ENCODE measurements at regions not wholly inside any gene's neighbourhood (a gene's known extent, or its start where the extent isn't known, plus 50 kb on each side); places are given as distances from the start of the nearest gene placed in this dataset.

DNA sequence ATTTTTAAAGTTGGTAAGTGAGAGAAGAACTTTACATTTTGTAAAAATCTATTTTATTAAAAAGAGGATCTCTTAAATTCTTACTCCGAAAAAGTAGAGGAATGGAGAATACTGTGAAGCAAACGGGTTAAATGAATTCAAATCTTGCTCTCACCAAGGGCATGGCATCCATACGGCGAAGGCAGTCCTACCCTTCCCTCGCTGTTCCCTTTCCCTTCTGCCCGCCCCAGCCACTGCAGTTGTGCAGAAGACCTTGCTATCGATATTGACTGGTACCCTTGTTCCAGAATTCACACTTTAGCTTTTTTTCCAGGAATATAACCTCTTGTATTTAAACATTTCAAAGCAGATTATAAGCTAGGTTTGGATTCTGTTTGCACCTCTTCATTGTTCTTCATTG, 239.5 kb downstream of the ZPLD1 start:
- no peaks in the 10 kb centered on the region for H3K36me3 ChIP-seq (ENCODE audit: control insufficient read depth in 2 of 2, extremely low read depth in 1 of 2, insufficient read depth in 2 of 2, low read length in 2 of 2)
- TF ChIP-seq EZH2 (IDR thresholded peaks at IDR 0.05; ENCODE audit: low read length): no peak
- TF ChIP-seq, protein P1, sequence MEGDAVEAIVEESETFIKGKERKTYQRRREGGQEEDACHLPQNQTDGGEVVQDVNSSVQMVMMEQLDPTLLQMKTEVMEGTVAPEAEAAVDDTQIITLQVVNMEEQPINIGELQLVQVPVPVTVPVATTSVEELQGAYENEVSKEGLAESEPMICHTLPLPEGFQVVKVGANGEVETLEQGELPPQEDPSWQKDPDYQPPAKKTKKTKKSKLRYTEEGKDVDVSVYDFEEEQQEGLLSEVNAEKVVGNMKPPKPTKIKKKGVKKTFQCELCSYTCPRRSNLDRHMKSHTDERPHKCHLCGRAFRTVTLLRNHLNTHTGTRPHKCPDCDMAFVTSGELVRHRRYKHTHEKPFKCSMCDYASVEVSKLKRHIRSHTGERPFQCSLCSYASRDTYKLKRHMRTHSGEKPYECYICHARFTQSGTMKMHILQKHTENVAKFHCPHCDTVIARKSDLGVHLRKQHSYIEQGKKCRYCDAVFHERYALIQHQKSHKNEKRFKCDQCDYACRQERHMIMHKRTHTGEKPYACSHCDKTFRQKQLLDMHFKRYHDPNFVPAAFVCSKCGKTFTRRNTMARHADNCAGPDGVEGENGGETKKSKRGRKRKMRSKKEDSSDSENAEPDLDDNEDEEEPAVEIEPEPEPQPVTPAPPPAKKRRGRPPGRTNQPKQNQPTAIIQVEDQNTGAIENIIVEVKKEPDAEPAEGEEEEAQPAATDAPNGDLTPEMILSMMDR (optimal IDR thresholded peaks at IDR 0.05 in 1 of 3, IDR thresholded peaks at IDR 0.05 in 1 of 3, conservative IDR thresholded peaks at IDR 0.05 in 1 of 3; ENCODE audit: extremely low read depth in 1 of 3, insufficient read depth in 2 of 3, low read length in 3 of 3): no peak
- H3K79me2 ChIP-seq (ENCODE audit: control insufficient read depth, insufficient read depth, low read length): no peaks in the 10 kb centered on the region
- no peak overlapping the region for H3K4me3 ChIP-seq (ENCODE audit: control insufficient read depth in 2 of 3, extremely low read depth in 1 of 3, insufficient read depth in 2 of 3, low read depth in 1 of 3, low read length in 3 of 3)
- no peaks in the 10 kb centered on the region for H4K20me1 ChIP-seq (ENCODE audit: control insufficient read depth, extremely low read depth, insufficient read depth, low read length)
- no peak for DNase-seq (ENCODE audit: low read depth, low spot score)
- no peak overlapping the region for H3K4me2 ChIP-seq (ENCODE audit: control insufficient read depth, extremely low read depth, insufficient read depth, low read depth, low read length)
- H3K9me3 ChIP-seq (ENCODE audit: control insufficient read depth, low read depth, low read length): no peaks in the 10 kb centered on the region
- H3K4me1 ChIP-seq (ENCODE audit: control insufficient read depth, extremely low read depth, insufficient read depth, low read length): no peaks in the 10 kb centered on the region
- no peaks in the 10 kb centered on the region for H3K27me3 ChIP-seq (ENCODE audit: control insufficient read depth, extremely low read depth, insufficient read depth, low read length)
- H3K9me1 ChIP-seq (ENCODE audit: control insufficient read depth, extremely low read depth, insufficient read depth, low read length): no peaks in the 10 kb centered on the region
- no peak overlapping the region for H2AFZ ChIP-seq (ENCODE audit: control insufficient read depth, low read length)
- no peak overlapping the region for H3K27ac ChIP-seq (ENCODE audit: control insufficient read depth, insufficient read depth, low read length)
- dilution Hi-C loops (cut with MboI; ENCODE audit: extremely low pct_ligation_motif_present, low sequenced_read_pairs): no loop called here
- FAIRE-seq: no peak
- H3K9ac ChIP-seq (ENCODE audit: control insufficient read depth, extremely low read depth, insufficient read depth, low read length): no peak overlapping the region

DNA sequence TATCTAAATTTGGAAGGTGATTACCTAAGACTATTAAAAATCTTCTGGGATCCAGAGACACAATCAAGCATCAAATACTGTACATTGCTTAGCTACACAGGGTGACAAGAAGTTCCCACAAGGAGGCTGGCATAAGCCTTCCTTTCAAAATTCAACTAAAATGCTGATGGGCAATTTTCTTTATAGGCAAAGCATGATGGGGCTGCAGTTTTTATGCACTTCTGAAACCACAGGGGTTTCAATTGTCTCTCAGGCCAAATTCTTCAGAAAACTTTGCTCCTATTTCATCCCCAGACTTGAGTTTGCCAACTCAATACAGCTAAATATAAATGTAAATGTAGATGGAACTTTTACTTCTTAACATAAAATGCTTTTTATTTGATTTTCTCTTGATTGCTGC, 241.6 kb downstream of the ZPLD1 start:
- DNase-seq (ENCODE audit: low read depth, low spot score) (no peak), FAIRE-seq (no peak)
- Histone ChIP-seq H3K9me3 (ENCODE audit: control insufficient read depth, low read depth, low read length) (no peaks in the 10 kb centered on the region), H3K4me3 (ENCODE audit: control insufficient read depth in 2 of 3, extremely low read depth in 1 of 3, insufficient read depth in 2 of 3, low read depth in 1 of 3, low read length in 3 of 3) (no peak overlapping the region), H3K36me3 (ENCODE audit: control insufficient read depth in 2 of 2, extremely low read depth in 1 of 2, insufficient read depth in 2 of 2, low read length in 2 of 2) (no peaks in the 10 kb centered on the region), H3K9me1 (ENCODE audit: control insufficient read depth, extremely low read depth, insufficient read depth, low read length) (no peaks in the 10 kb centered on the region), H3K79me2 (ENCODE audit: control insufficient read depth, insufficient read depth, low read length) (no peaks in the 10 kb centered on the region), H3K27ac (ENCODE audit: control insufficient read depth, insufficient read depth, low read length) (no peak overlapping the region), H3K9ac (ENCODE audit: control insufficient read depth, extremely low read depth, insufficient read depth, low read length) (no peak overlapping the region), H3K4me1 (ENCODE audit: control insufficient read depth, extremely low read depth, insufficient read depth, low read length) (no peaks in the 10 kb centered on the region), H3K4me2 (ENCODE audit: control insufficient read depth, extremely low read depth, insufficient read depth, low read depth, low read length) (no peak overlapping the region), H4K20me1 (ENCODE audit: control insufficient read depth, extremely low read depth, insufficient read depth, low read length) (no peaks in the 10 kb centered on the region), H3K27me3 (ENCODE audit: control insufficient read depth, extremely low read depth, insufficient read depth, low read length) (no peaks in the 10 kb centered on the region), H2AFZ (ENCODE audit: control insufficient read depth, low read length) (no peak overlapping the region)
- dilution Hi-C loops (cut with MboI; ENCODE audit: extremely low pct_ligation_motif_present, low sequenced_read_pairs): no loop called here
- TF ChIP-seq, protein P1 (optimal IDR thresholded peaks at IDR 0.05 in 1 of 3, IDR thresholded peaks at IDR 0.05 in 1 of 3, conservative IDR thresholded peaks at IDR 0.05 in 1 of 3; ENCODE audit: extremely low read depth in 1 of 3, insufficient read depth in 2 of 3, low read length in 3 of 3): no peak
- no peak for TF ChIP-seq EZH2 (IDR thresholded peaks at IDR 0.05; ENCODE audit: low read length)
